MM.1S (cell line): ENCODE measurements at regions not wholly inside any gene's neighbourhood (a gene's known extent, or its start where the extent isn't known, plus 50 kb on each side); places are given as distances from the start of the nearest gene placed in this dataset.

Experiments used
- DNase-seq: peaks from one replicate; pipeline ENCODE4 v3.0.0-alpha.2; 2015
- H2AFZ ChIP-seq: fragments of 300-600 bp; sonication (generic); 2 replicates; pipeline ENCODE4 v1.6.0; 2016; ENCODE audit warnings: antibody characterized with exemption, low read length
- H3F3A ChIP-seq: fragments of 300-600 bp; sonication (generic); 2 replicates; pipeline ENCODE4 v1.6.1; 2016; ENCODE audit warnings: mild to moderate bottlenecking, antibody characterized with exemption, low read length, moderate library complexity, mixed read lengths; ENCODE audit not compliant: insufficient read depth
- H3K27ac ChIP-seq: fragments of 300-600 bp; sonication (generic); 2 replicates; pipeline ENCODE4 v1.5.1; 2016; ENCODE audit warnings: mild to moderate bottlenecking, low read length
- H3K27me3 ChIP-seq: fragments of 300-600 bp; sonication (generic); replicated peaks from 2 replicates; pipeline ENCODE4 v1.6.0; 2016; ENCODE audit warnings: low read length; ENCODE audit not compliant: insufficient read depth
- H3K36me3 ChIP-seq: fragments of 300-600 bp; sonication (generic); replicated peaks from 2 replicates; pipeline ENCODE4 v1.6.1; 2016; ENCODE audit warnings: mild to moderate bottlenecking, low read length, mixed read lengths; ENCODE audit not compliant: insufficient read depth
- H3K4me1 ChIP-seq: fragments of 300-600 bp; sonication (generic); 2 replicates; pipeline ENCODE4 v1.6.1; 2016; ENCODE audit warnings: low read length, mixed read lengths
- H3K4me2 ChIP-seq: fragments of 300-600 bp; sonication (generic); 2 replicates; pipeline ENCODE4 v1.6.0; 2016; ENCODE audit warnings: low read depth, low read length
- H3K4me3 ChIP-seq: fragments of 300-600 bp; sonication (generic); 2 replicates; pipeline ENCODE4 v1.5.1; 2016; ENCODE audit warnings: low read length, mixed read lengths
- H3K79me2 ChIP-seq: fragments of 300-600 bp; sonication (generic); 2 replicates; pipeline ENCODE4 v1.6.1; 2016; ENCODE audit warnings: mixed run types, low read length, mixed read lengths
- H3K9ac ChIP-seq: fragments of 300-600 bp; sonication (generic); 2 replicates; pipeline ENCODE4 v1.6.1; 2016; ENCODE audit warnings: low read length, mixed read lengths
- H3K9me2 ChIP-seq: fragments of 300-600 bp; sonication (generic); replicated peaks from 2 replicates; pipeline ENCODE4 v1.6.1; 2016; ENCODE audit warnings: mild to moderate bottlenecking, low read length, mixed read lengths; ENCODE audit not compliant: insufficient read depth
- H3K9me3 ChIP-seq: fragments of 300-600 bp; sonication (generic); replicated peaks from 2 replicates; pipeline ENCODE4 v1.6.1; 2016; ENCODE audit warnings: mild to moderate bottlenecking, low read length, mixed read lengths; ENCODE audit not compliant: insufficient read depth
- H4K20me1 ChIP-seq: fragments of 300-600 bp; sonication (generic); 2 replicates; pipeline ENCODE4 v1.6.1; 2016; ENCODE audit warnings: mild to moderate bottlenecking, low read length, moderate library complexity, mixed read lengths; ENCODE audit not compliant: insufficient read depth
- CTCF ChIP-seq: fragments of 300-600 bp; sonication (generic); IDR thresholded peaks from 2 replicates; pipeline ENCODE4 v1.5.1; 2016; ENCODE audit warnings: antibody characterized with exemption, low read length, mixed read lengths
- EZH2 ChIP-seq: fragments of 300-600 bp; sonication (generic); optimal IDR thresholded peaks from 2 replicates; pipeline ENCODE3; 2017; ENCODE audit warnings: low read depth, mild to moderate bottlenecking, antibody characterized with exemption, low read length, mixed read lengths
- EZH2phosphoT487 ChIP-seq: fragments of 300-600 bp; sonication (generic); IDR thresholded peaks from 2 replicates; pipeline ENCODE4 v1.6.1; 2018; ENCODE audit warnings: antibody characterized with exemption, low read length

- Histone ChIP-seq H2AFZ (no peak overlapping the region), H3K79me2 (no peaks in the 10 kb centered on the region), H3K9ac (no peak overlapping the region), H3K9me2 (no peaks in the 10 kb centered on the region), H3K4me1 (no peaks in the 10 kb centered on the region), H3K27ac (no peak overlapping the region), H4K20me1 (no peaks in the 10 kb centered on the region), H3F3A (no peaks in the 10 kb centered on the region), H3K9me3 (no peaks in the 10 kb centered on the region), H3K27me3 (no peaks in the 10 kb centered on the region), H3K4me2 (no peak overlapping the region), H3K4me3 (no peak overlapping the region), H3K36me3 (no peaks in the 10 kb centered on the region)
- no peak for DNase-seq
- no peak for TF ChIP-seq EZH2
- TF ChIP-seq EZH2phosphoT487: no peak
- TF ChIP-seq CTCF: no peak
Measured at GRCh38 chr11:109120341-109120740, 301.6 kb upstream of the C11orf87 start.

- no peaks in the 10 kb centered on the region for H3K9me3 ChIP-seq
Measured at GRCh38 chr11:109121173-109121932, 300.6 kb upstream of the C11orf87 start.

DNA sequence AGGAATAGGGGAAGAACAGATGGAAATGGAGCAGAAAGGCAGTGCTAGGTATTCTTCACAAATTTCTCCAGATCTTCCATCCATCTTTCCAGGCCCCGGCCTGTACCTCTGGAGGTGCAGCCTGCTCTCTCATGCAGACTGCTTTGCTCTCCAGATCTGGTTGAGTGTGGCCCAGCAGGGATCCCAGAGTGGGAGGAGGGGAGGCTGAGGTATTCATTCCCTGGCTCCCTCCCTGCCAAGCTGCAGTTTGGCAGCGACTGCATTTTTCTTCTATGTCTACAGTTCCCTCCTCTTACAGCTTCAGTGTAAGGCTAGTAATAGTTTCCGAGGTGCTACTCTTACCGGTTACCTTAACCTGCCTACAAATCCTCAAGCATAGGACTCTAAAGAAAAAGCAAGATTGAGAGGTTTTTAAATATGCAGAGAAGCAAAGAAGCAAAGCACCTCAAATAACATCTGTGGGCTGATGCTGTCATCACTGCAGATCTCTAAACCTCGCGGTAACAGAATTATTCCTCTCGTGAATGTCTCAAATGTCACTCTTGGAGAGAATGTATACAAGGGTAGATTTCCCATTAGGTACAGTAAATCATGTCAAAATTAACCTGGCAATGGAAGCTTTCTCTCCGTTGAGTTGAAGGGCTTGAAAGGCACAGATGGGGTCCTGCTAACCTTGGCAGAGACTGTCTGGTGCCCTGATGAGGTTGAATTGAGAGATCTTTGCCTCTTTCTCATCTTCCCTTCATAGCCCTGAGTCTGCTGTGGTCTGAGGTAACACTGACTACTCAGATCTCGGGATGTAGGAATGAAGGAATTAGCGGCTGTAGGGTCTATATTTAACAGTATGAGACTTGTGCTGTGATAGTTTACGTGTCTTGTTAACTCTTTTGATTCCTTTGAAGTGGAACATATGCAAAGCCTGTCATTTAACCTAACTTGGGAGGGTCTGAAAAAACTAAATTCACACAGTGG, 297.9 kb upstream of the C11orf87 start:
- H3K4me1 ChIP-seq: no peaks in the 10 kb centered on the region
- no peak overlapping the region for H3K4me2 ChIP-seq
- H4K20me1 ChIP-seq: no peaks in the 10 kb centered on the region
- H3K9me2 ChIP-seq: no peaks in the 10 kb centered on the region
- no peaks in the 10 kb centered on the region for H3K36me3 ChIP-seq
- no peak overlapping the region for H2AFZ ChIP-seq
- no peaks in the 10 kb centered on the region for H3K9me3 ChIP-seq
- no peak overlapping the region for H3K27ac ChIP-seq
- no peak for DNase-seq
- no peak overlapping the region for H3K9ac ChIP-seq
- H3K4me3 ChIP-seq: no peak overlapping the region
- H3K79me2 ChIP-seq: no peaks in the 10 kb centered on the region
- TF ChIP-seq EZH2phosphoT487: no peak
- no peaks in the 10 kb centered on the region for H3K27me3 ChIP-seq
- no peaks in the 10 kb centered on the region for H3F3A ChIP-seq

More at GRCh38 chr11:109121173-109121932, 300.6 kb upstream of the C11orf87 start:
- no peak for DNase-seq
- no peak overlapping the region for H2AFZ ChIP-seq
- H3K4me2 ChIP-seq: no peak overlapping the region
- H4K20me1 ChIP-seq: no peaks in the 10 kb centered on the region
- H3K36me3 ChIP-seq: no peaks in the 10 kb centered on the region
- H3K9me2 ChIP-seq: no peaks in the 10 kb centered on the region
- H3K27ac ChIP-seq: no peak overlapping the region
- no peak overlapping the region for H3K4me3 ChIP-seq
- H3K4me1 ChIP-seq: no peaks in the 10 kb centered on the region
- H3K79me2 ChIP-seq: no peaks in the 10 kb centered on the region
- H3K9ac ChIP-seq: no peak overlapping the region
- H3K27me3 ChIP-seq: no peaks in the 10 kb centered on the region
- H3F3A ChIP-seq: no peaks in the 10 kb centered on the region
- TF ChIP-seq EZH2phosphoT487: no peak
- TF ChIP-seq EZH2: no peak
- no peak for TF ChIP-seq CTCF
